ENCODE measurements at regions not wholly inside any gene's neighbourhood (a gene's known extent, or its start where the extent isn't known, plus 50 kb on each side); places are given as distances from the start of the nearest gene placed in this dataset.

- TF ChIP-seq GATA2 (IDR thresholded peaks at IDR 0.05; ENCODE audit: low read depth, low read length) (no peak), GATA3 (IDR thresholded peaks at IDR 0.05; ENCODE audit: low read depth, low read length) (no peak)
These were observed 2030.8 kb downstream of the SUCLG1 start for GRCh38 chr2:82428251-82428650.

All from SH-SY5Y (cell line).